ENCODE measurements at regions not wholly inside any gene's neighbourhood (a gene's known extent, or its start where the extent isn't known, plus 50 kb on each side); places are given as distances from the start of the nearest gene placed in this dataset.

- no peak for DNase-seq (ENCODE audit: low read depth)
Observed at GRCh38 chr2:7973801-7974480, 707.9 kb upstream of the ID2 start.

- DNase-seq (ENCODE audit: low read depth) = no peak
Observed at GRCh38 chr2:7974936-7975335, 706.9 kb upstream of the ID2 start.

- DNase-seq (ENCODE audit: low read depth) = no peak
Observed at GRCh38 chr2:7976206-7976605, 705.6 kb upstream of the ID2 start.

GRCh38 chr2:7977981-7978380 lies 703.9 kb upstream of the ID2 start:
- no peak for DNase-seq (ENCODE audit: low read depth)

- DNase-seq (ENCODE audit: low read depth) = no peak
Observed at GRCh38 chr2:7982054-7982453, 699.8 kb upstream of the ID2 start.

- no peak for DNase-seq (ENCODE audit: low read depth)
Observed at GRCh38 chr2:7983451-7983850, 698.4 kb upstream of the ID2 start.

GRCh38 chr2:7983912-7984311 lies 697.9 kb upstream of the ID2 start:
- no peak for DNase-seq (ENCODE audit: low read depth)

- no peak for DNase-seq (ENCODE audit: low read depth)
Observed at GRCh38 chr2:7984693-7985353, 697.0 kb upstream of the ID2 start.

- DNase-seq (ENCODE audit: low read depth) = no peak
Observed at GRCh38 chr2:7986431-7986830, 695.4 kb upstream of the ID2 start.

- no peak for DNase-seq (ENCODE audit: low read depth)
Observed at GRCh38 chr2:7987992-7988391, 693.9 kb upstream of the ID2 start.

- no peak for DNase-seq (ENCODE audit: low read depth)
Observed at GRCh38 chr2:7988440-7988839, 693.4 kb upstream of the ID2 start.

GRCh38 chr2:7989823-7990222 lies 692.0 kb upstream of the ID2 start:
- DNase-seq (ENCODE audit: low read depth) = no peak

- no peak for DNase-seq (ENCODE audit: low read depth)
Observed at GRCh38 chr2:7992612-7993602, 688.9 kb upstream of the ID2 start.

GRCh38 chr2:7994397-7994951 lies 687.4 kb upstream of the ID2 start:
- DNase-seq (ENCODE audit: low read depth) = peak; percentile 24

- DNase-seq (ENCODE audit: low read depth) = no peak
Observed at GRCh38 chr2:7997279-7997678, 684.6 kb upstream of the ID2 start.

GRCh38 chr2:7999683-8000476 lies 682.0 kb upstream of the ID2 start:
- no peak for DNase-seq (ENCODE audit: low read depth)

GRCh38 chr2:8000870-8001269 lies 681.0 kb upstream of the ID2 start:
- peak; percentile 36 for DNase-seq (ENCODE audit: low read depth)

GRCh38 chr2:8002765-8003393 lies 679.0 kb upstream of the ID2 start:
- DNase-seq (ENCODE audit: low read depth) = peak; percentile 38

GRCh38 chr2:8003462-8004075 lies 678.3 kb upstream of the ID2 start:
- DNase-seq (ENCODE audit: low read depth) = peak; percentile 96

- DNase-seq (ENCODE audit: low read depth) = peak; percentile 89
Observed at GRCh38 chr2:8004250-8004681, 677.6 kb upstream of the ID2 start.

Data from RPMI7951 (cell line).